ENCODE measurements at regions not wholly inside any gene's neighbourhood (a gene's known extent, or its start where the extent isn't known, plus 50 kb on each side); places are given as distances from the start of the nearest gene placed in this dataset.

DNA sequence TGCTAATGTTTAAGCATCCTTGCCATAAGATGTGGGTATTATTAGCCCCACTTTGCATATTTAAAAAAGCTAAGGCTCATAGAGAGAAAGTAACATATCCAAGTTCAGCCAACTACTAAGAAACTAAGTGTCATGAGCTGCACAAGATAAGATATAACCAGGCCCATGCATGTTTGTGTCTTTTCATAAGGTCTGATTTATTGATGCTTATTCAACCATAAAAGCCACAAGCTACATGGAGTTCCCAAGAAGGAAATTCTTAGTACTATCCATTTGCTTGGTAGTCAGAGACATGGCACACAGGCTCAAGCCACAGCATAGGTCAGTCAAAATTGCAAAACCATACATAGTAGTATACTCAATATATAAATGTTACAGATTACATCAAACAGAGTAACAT is 488.5 kb downstream of the SOX6 start:
- TF ChIP-seq, protein P1, sequence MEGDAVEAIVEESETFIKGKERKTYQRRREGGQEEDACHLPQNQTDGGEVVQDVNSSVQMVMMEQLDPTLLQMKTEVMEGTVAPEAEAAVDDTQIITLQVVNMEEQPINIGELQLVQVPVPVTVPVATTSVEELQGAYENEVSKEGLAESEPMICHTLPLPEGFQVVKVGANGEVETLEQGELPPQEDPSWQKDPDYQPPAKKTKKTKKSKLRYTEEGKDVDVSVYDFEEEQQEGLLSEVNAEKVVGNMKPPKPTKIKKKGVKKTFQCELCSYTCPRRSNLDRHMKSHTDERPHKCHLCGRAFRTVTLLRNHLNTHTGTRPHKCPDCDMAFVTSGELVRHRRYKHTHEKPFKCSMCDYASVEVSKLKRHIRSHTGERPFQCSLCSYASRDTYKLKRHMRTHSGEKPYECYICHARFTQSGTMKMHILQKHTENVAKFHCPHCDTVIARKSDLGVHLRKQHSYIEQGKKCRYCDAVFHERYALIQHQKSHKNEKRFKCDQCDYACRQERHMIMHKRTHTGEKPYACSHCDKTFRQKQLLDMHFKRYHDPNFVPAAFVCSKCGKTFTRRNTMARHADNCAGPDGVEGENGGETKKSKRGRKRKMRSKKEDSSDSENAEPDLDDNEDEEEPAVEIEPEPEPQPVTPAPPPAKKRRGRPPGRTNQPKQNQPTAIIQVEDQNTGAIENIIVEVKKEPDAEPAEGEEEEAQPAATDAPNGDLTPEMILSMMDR (IDR thresholded peaks at IDR 0.05; ENCODE audit: control insufficient read depth, extremely low read depth, insufficient read depth): no peak
- no peak for DNase-seq (ENCODE audit: low read depth)
- no peak overlapping the region for H3K4me3 ChIP-seq (ENCODE audit: low read depth, low read length)

DNA sequence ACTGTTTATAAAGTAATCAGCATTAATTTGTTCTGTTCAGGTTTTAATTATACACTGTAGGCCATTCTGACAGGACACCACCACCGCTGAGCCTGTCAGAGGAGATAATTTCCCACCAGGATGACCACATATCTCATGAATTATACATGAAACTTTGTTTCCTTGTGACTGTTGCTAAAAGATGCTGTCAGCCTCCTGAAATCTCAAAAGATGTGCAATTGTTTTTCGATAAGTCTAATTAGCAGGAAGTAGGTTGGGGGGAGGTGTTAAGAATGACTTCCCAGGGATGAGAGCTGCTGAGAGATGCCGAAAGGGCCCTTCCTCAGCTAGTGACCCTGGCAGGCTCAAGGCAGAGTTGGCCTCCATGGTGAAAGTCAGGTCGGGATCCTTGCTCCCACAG is 485.4 kb downstream of the SOX6 start:
- TF ChIP-seq, protein P1 (IDR thresholded peaks at IDR 0.05; ENCODE audit: control insufficient read depth, extremely low read depth, insufficient read depth): no peak
- H3K4me3 ChIP-seq (ENCODE audit: low read depth, low read length): no peak overlapping the region
- DNase-seq (ENCODE audit: low read depth): no peak

DNA sequence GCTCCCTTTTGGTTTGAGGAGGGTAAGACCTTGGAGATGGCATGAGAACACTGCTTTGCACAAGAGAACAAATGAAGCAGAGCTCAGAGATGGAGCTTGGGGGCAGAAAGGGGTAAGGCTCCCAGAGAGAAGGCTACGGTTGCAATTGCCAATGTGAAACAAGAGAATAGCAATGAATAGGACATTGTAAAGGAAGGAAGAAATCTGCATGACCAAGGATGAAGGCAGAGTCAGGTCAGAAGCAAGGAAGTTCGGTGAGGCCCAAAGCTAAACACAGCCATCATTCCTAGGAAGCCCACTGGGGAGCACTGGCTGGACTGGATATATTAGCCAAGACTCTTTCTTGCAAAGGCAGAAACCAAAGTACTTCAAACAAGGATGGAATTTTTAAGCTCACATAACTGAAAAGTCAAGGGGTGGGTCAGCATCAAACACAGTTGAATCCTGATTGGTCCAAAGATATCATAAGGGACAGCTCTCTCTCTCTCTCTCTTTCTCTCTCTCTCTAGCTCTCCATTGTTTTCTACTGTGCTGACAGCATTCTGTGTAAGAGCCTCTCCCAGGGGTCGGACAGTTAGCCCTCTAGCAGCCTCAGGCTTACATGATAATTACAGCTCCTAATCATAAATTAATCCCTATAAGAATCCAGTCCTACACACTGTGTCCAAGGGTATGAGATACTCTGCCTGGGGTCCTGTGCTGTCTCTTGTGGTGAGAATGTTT is 484.3 kb downstream of the SOX6 start:
- TF ChIP-seq, protein P1 (IDR thresholded peaks at IDR 0.05; ENCODE audit: control insufficient read depth, extremely low read depth, insufficient read depth): no peak
- DNase-seq (ENCODE audit: low read depth): no peak
- no peak overlapping the region for H3K4me3 ChIP-seq (ENCODE audit: low read depth, low read length)

DNA sequence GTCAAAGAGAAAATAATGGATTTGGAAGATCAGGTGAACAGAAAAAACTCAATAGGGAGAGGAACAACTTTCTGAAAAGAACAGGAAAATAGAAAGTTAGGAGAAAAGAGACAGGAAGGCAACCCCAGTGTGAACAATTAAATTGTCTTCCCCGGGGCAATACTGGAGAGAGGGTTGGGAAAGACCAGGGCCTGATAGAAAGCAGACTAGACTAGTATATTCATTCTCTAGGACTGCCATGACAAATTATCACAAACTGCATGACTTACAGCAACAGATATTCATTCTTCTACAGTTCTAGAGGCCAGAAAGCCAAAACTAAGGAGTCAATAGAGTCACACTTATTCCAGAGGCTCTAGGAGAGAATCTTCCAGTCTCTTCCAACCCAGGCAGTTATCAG is 482.8 kb downstream of the SOX6 start:
- no peak overlapping the region for H3K4me3 ChIP-seq (ENCODE audit: low read depth, low read length)
- TF ChIP-seq, protein P1 (IDR thresholded peaks at IDR 0.05; ENCODE audit: control insufficient read depth, extremely low read depth, insufficient read depth): no peak
- DNase-seq (ENCODE audit: low read depth): no peak

DNA sequence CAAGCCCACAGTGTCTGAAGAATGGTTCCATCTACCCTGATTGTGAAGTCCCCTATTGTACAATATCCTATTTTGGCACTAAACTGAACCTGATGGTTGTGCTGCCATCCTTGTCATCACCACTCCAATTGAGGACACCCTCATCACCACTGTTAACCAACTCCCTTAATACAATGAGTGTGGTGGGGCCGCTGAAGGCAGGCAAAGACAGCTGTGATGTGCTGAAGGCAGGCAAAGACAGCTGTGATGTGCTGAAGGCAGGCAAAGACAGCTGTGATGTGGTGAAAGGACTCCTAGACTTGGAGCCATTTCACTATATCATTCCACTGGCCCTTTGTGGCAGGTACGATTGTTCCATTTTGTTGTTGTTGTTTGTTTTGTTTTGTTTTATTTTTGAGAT is 481.6 kb downstream of the SOX6 start:
- DNase-seq (ENCODE audit: low read depth): no peak
- no peak overlapping the region for H3K4me3 ChIP-seq (ENCODE audit: low read depth, low read length)
- TF ChIP-seq, protein P1 (IDR thresholded peaks at IDR 0.05; ENCODE audit: control insufficient read depth, extremely low read depth, insufficient read depth): no peak

DNA sequence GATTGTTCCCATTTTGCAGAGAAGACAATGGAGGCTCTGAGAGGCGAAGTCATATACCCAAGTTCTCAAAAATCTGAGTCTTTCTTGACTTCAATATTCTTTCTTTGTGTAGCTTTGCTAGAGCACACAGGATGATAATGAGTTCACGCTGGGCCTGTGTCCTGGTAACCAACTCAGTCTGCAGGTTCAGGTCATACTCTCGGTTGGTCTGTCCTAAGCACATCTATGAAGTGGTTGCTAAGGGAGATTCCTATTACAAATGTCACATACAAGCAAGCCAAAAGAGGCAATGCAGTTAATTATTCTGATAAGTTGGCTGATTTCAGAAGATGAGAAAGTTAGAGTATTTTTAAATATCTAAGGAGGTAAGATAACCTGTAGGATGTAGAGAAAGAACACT is 481.0 kb downstream of the SOX6 start:
- H3K4me3 ChIP-seq (ENCODE audit: low read depth, low read length): no peak overlapping the region
- TF ChIP-seq, protein P1 (IDR thresholded peaks at IDR 0.05; ENCODE audit: control insufficient read depth, extremely low read depth, insufficient read depth): no peak
- DNase-seq (ENCODE audit: low read depth): no peak

DNA sequence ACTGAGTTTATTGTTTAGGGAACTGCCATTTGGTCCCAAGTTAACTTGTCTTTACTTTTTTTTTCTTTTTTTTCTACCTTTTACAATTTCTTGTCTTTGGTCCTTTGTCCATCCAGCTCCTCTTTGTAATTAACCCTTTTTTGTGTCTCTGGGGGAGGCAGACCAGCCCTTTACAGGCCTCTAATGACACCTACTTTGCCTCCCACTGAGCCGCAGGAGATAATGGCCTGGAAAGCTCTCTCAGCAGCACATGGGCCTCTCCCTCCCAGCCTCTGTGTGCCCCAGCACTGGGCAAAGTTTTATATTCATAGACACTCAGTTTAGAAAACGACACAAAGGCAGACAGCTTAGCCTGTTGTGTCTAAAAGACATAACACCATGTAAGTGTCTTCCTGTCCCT is 480.4 kb downstream of the SOX6 start:
- no peak overlapping the region for H3K4me3 ChIP-seq (ENCODE audit: low read depth, low read length)
- TF ChIP-seq, protein P1 (IDR thresholded peaks at IDR 0.05; ENCODE audit: control insufficient read depth, extremely low read depth, insufficient read depth): no peak
- DNase-seq (ENCODE audit: low read depth): no peak
